ENCODE measurements at regions not wholly inside any gene's neighbourhood (a gene's known extent, or its start where the extent isn't known, plus 50 kb on each side); places are given as distances from the start of the nearest gene placed in this dataset.
"Not testable (repeated sequence)": the region's sequence is repeated elsewhere in the genome, so short reads cannot be mapped to it uniquely, and the experiment has no call there.

DNA sequence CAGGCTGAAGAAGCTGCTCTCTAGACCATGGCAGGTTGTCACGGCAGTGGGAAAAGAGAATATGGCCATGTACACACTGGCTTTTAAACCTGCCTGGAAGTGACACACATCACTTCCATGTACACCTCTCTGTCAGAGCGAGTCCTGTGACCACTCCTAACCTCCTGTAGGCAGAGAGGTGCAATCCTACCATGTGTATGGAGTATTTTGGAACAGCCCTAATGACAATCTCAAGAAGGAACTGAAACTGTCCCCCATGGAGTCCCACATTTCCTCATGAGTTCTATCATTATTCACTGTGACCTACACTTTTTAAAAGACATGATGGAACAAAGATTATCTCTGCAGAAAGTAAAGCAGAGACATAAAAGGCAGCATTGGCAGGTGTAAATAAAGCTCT lies 153.4 kb upstream of the PFN2 start:
- Histone ChIP-seq H3K4me1 (ENCODE audit: control insufficient read depth in 1 of 2, insufficient read depth in 2 of 2, low read length in 2 of 2) (no peaks in the 10 kb centered on the region), H3K27ac (ENCODE audit: low read depth in 1 of 2, low read length in 2 of 2) (no peak overlapping the region), H3K4me3 (replicated peaks in 1 of 3; ENCODE audit: low read depth in 2 of 3, low read length in 3 of 3) (no peak overlapping the region), H3K9me3 (replicated peaks in 1 of 2; ENCODE audit: control insufficient read depth in 1 of 2, insufficient read depth in 1 of 2, low read length in 2 of 2) (no peaks in the 10 kb centered on the region), H3K27me3 (ENCODE audit: control insufficient read depth in 2 of 2, insufficient read depth in 2 of 2, low read length in 2 of 2) (no peaks in the 10 kb centered on the region), H3K36me3 (replicated peaks in 1 of 2; ENCODE audit: control insufficient read depth in 1 of 2, insufficient read depth in 2 of 2, low read length in 2 of 2) (no peaks in the 10 kb centered on the region), H4K20me1 (ENCODE audit: insufficient read depth, low read length) (no peaks in the 10 kb centered on the region), H3K4me2 (replicated peaks; ENCODE audit: extremely low read depth, low read length, poor library complexity, severe bottlenecking) (no peak overlapping the region), H3K79me2 (ENCODE audit: insufficient read depth, low read length) (no peaks in the 10 kb centered on the region), H3K9ac (ENCODE audit: insufficient read depth, low read length, poor library complexity, severe bottlenecking) (no peak overlapping the region), H2AFZ (ENCODE audit: insufficient read depth, low read depth, low read length, poor library complexity, severe bottlenecking) (no peak overlapping the region)
- WGBS (ENCODE audit: insufficient coverage): no CpG with 5 or more reads among the region's 2 CpGs
- no peaks in the 10 kb centered on the region for H3K36me3 Mint-ChIP-seq
- H3K9me3 Mint-ChIP-seq: peaks cover 4 to 7% (median 5%) of the 10 kb centered on the region in 7 donors
- H3K27me3 Mint-ChIP-seq (ENCODE audit: low read depth in 3 of 3): peaks cover 1 to 6% (median 4%) of the 10 kb centered on the region in 3 donors
- H3K27ac Mint-ChIP-seq: no peak overlapping the region
- H3K4me3 Mint-ChIP-seq: no peak overlapping the region
- no peak for DNase-seq
- intact Hi-C loops (cut with micrococcal nuclease): no loop called here
- TF ChIP-seq, protein P1, sequence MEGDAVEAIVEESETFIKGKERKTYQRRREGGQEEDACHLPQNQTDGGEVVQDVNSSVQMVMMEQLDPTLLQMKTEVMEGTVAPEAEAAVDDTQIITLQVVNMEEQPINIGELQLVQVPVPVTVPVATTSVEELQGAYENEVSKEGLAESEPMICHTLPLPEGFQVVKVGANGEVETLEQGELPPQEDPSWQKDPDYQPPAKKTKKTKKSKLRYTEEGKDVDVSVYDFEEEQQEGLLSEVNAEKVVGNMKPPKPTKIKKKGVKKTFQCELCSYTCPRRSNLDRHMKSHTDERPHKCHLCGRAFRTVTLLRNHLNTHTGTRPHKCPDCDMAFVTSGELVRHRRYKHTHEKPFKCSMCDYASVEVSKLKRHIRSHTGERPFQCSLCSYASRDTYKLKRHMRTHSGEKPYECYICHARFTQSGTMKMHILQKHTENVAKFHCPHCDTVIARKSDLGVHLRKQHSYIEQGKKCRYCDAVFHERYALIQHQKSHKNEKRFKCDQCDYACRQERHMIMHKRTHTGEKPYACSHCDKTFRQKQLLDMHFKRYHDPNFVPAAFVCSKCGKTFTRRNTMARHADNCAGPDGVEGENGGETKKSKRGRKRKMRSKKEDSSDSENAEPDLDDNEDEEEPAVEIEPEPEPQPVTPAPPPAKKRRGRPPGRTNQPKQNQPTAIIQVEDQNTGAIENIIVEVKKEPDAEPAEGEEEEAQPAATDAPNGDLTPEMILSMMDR (IDR thresholded peaks at IDR 0.05): no peak
- H3K4me1 Mint-ChIP-seq: no peaks in the 10 kb centered on the region

DNA sequence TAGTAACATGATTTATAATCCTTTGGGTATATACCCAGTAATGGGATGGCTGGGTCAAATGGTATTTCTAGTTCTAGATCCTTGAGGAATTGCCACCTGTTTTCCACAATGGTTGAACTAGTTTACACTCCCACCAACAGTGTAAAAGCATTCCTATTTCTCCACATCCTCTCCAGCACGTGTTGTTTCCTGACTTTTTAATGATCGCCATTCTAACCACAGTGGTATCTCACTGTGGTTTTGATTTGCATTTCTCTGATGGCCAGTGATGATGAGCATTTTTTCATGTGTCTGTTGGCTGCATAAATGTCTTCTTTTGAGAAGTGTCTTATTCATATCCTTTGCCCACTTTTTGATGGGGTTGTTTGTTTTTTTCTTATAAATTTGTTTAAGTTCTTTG lies 152.6 kb upstream of the PFN2 start:
- H3K27ac ChIP-seq (ENCODE audit: low read depth in 1 of 2, low read length in 2 of 2); H3K27ac Mint-ChIP-seq; H2AFZ ChIP-seq (ENCODE audit: insufficient read depth, low read depth, low read length, poor library complexity, severe bottlenecking); H3K4me2 ChIP-seq (replicated peaks; ENCODE audit: extremely low read depth, low read length, poor library complexity, severe bottlenecking); H3K9me3 Mint-ChIP-seq; H3K4me3 ChIP-seq (replicated peaks in 1 of 3; ENCODE audit: low read depth in 2 of 3, low read length in 3 of 3); intact Hi-C loops (cut with micrococcal nuclease); DNase-seq; H3K27me3 ChIP-seq (ENCODE audit: control insufficient read depth in 2 of 2, insufficient read depth in 2 of 2, low read length in 2 of 2); H3K9me3 ChIP-seq (replicated peaks in 1 of 2; ENCODE audit: control insufficient read depth in 1 of 2, insufficient read depth in 1 of 2, low read length in 2 of 2); H3K4me1 Mint-ChIP-seq; H4K20me1 ChIP-seq (ENCODE audit: insufficient read depth, low read length); H3K36me3 Mint-ChIP-seq; H3K36me3 ChIP-seq (replicated peaks in 1 of 2; ENCODE audit: control insufficient read depth in 1 of 2, insufficient read depth in 2 of 2, low read length in 2 of 2); H3K4me3 Mint-ChIP-seq; H3K9ac ChIP-seq (ENCODE audit: insufficient read depth, low read length, poor library complexity, severe bottlenecking); H3K27me3 Mint-ChIP-seq (ENCODE audit: low read depth in 3 of 3); H3K79me2 ChIP-seq (ENCODE audit: insufficient read depth, low read length); H3K4me1 ChIP-seq (ENCODE audit: control insufficient read depth in 1 of 2, insufficient read depth in 2 of 2, low read length in 2 of 2): not testable (repeated sequence)
- WGBS (ENCODE audit: insufficient coverage): no CpG with 5 or more reads among the region's 2 CpGs

All from CD14-positive monocyte (primary cell).